Gastroesophageal sphincter (tissue), 4 donors: ENCODE measurements at regions not wholly inside any gene's neighbourhood (a gene's known extent, or its start where the extent isn't known, plus 50 kb on each side); places are given as distances from the start of the nearest gene placed in this dataset.
"Not testable (repeated sequence)": the region's sequence is repeated elsewhere in the genome, so short reads cannot be mapped to it uniquely, and the experiment has no call there.

Source experiments
- ATAC-seq: fragments of 150-250 bp; one replicate; pipeline ENCODE4 v1.9.1; 2016; ENCODE audit warnings: mild to moderate bottlenecking, moderate library complexity
- H3K27ac ChIP-seq, 4 donors: fragments of 200-600 bp; sonication (generic) in 3 of 4; 1 replicate in 3 of 4; 2 replicates in 1 of 4; pipeline ENCODE4 v1.5.1; 2016 to 2019
- H3K27me3 ChIP-seq: fragments of 200-600 bp; sonication (generic); one replicate; pipeline ENCODE4 v1.5.1; 2019
- H3K36me3 ChIP-seq, 2 donors: fragments of 200-600 bp; sonication (generic); one replicate each; pipeline ENCODE4 v1.5.1; 2019; ENCODE audit warnings: control low read depth in 1 of 2
- H3K4me1 ChIP-seq, 3 donors: fragments of 200-600 bp; sonication (generic); 1 replicate in 2 of 3; 2 replicates in 1 of 3; pipeline ENCODE4 v1.5.1; 2016 to 2019; ENCODE audit warnings: control low read depth in 2 of 3
- H3K4me3 ChIP-seq, 2 donors: fragments of 200-600 bp; sonication (generic); one replicate each; pipeline ENCODE4 v1.5.1; 2019; ENCODE audit warnings: mild to moderate bottlenecking in 1 of 2, moderate library complexity in 1 of 2
- H3K9me3 ChIP-seq, 3 donors: fragments of 200-600 bp; sonication (generic); one replicate each; pipeline ENCODE4 v1.5.1; 2017 to 2019; ENCODE audit warnings: control low read depth in 2 of 3
- CTCF ChIP-seq, 4 experiments: fragments of 200-600 bp in 2 of 4; fragments of 450-650 bp in 2 of 4; sonication (generic) in 1 of 4; IDR thresholded peaks; one replicate each; pipeline ENCODE4 v1.5.1; 2017 to 2019; ENCODE audit warnings: antibody characterized with exemption in 4 of 4, mild to moderate bottlenecking in 2 of 4, moderate library complexity in 2 of 4
- EP300 ChIP-seq: sonication (generic); formaldehyde crosslinking; IDR thresholded peaks from one replicate; pipeline ENCODE4 v1.6.1; 2017; ENCODE audit warnings: antibody characterized with exemption, mild to moderate bottlenecking
- POLR2A ChIP-seq, 2 donors: fragments of 450-650 bp; IDR thresholded peaks; one replicate each; pipeline ENCODE4 v1.6.1; 2017; ENCODE audit warnings: antibody characterized with exemption in 2 of 2, mild to moderate bottlenecking in 2 of 2, moderate library complexity in 1 of 2
- POLR2AphosphoS5 ChIP-seq: sonication (generic); formaldehyde crosslinking; IDR thresholded peaks from one replicate; pipeline ENCODE4 v1.6.1; 2017; ENCODE audit warnings: antibody characterized with exemption
- WGBS, 2 donors: methylation state at CpG; one replicate each; pipeline ENCODE4 v1.1.5; 2018; ENCODE audit warnings: low coverage in 1 of 2; 5-methylcytosine and 5-hydroxymethylcytosine counted together

GRCh38 chr5:87582149-87582548 lies 169.4 kb upstream of the CCNH start:
- Histone ChIP-seq H3K27me3 (no peaks in the 10 kb centered on the region), H3K4me1 (no peaks in the 10 kb centered on the region), H3K4me3 (no peak overlapping the region), H3K36me3 (no peaks in the 10 kb centered on the region), H3K27ac (no peak overlapping the region), H3K9me3 (peaks cover 0 to 8% (median 0%) of the 10 kb centered on the region in 3 donors)
- TF ChIP-seq POLR2AphosphoS5 (no peak), EP300 (no peak), CTCF (IDR thresholded peaks at IDR 0.05) (no peak), POLR2A (IDR thresholded peaks at IDR 0.05) (no peak)
- ATAC-seq: no peak
- WGBS, 2 donors: 83 to 95% methylated on average over 4 of the region's 4 CpGs

- TF ChIP-seq POLR2AphosphoS5 (no peak), EP300 (no peak), POLR2A (IDR thresholded peaks at IDR 0.05) (no peak), CTCF (IDR thresholded peaks at IDR 0.05) (no peak)
- Histone ChIP-seq H3K27ac (no peak overlapping the region), H3K4me1 (no peaks in the 10 kb centered on the region), H3K27me3 (no peaks in the 10 kb centered on the region), H3K4me3 (no peak overlapping the region), H3K36me3 (no peaks in the 10 kb centered on the region), H3K9me3 (peaks cover 0 to 8% (median 0%) of the 10 kb centered on the region in 3 donors)
- ATAC-seq: no peak
- WGBS, 2 donors: 89 to 90% methylated on average over 1 of the region's 1 CpG
These were observed 168.9 kb upstream of the CCNH start for GRCh38 chr5:87581661-87582060.

- TF ChIP-seq POLR2A (IDR thresholded peaks at IDR 0.05) (no peak), POLR2AphosphoS5 (no peak), CTCF (IDR thresholded peaks at IDR 0.05) (no peak), EP300 (no peak)
- Histone ChIP-seq H3K27me3 (no peaks in the 10 kb centered on the region), H3K4me1 (no peaks in the 10 kb centered on the region), H3K9me3 (peaks cover 0 to 8% (median 0%) of the 10 kb centered on the region in 3 donors), H3K4me3 (no peak overlapping the region), H3K27ac (no peak overlapping the region), H3K36me3 (no peaks in the 10 kb centered on the region)
- ATAC-seq: no peak
These were observed 166.9 kb upstream of the CCNH start for GRCh38 chr5:87579678-87580077.

GRCh38 chr5:87576867-87577266 lies 164.1 kb upstream of the CCNH start:
- H3K27me3 ChIP-seq: no peaks in the 10 kb centered on the region
- no peaks in the 10 kb centered on the region for H3K4me1 ChIP-seq
- H3K36me3 ChIP-seq: no peaks in the 10 kb centered on the region
- H3K27ac ChIP-seq: no peak overlapping the region
- no peak for TF ChIP-seq POLR2AphosphoS5
- TF ChIP-seq CTCF (IDR thresholded peaks at IDR 0.05): no peak
- TF ChIP-seq EP300: no peak
- TF ChIP-seq POLR2A (IDR thresholded peaks at IDR 0.05): no peak
- no peak overlapping the region for H3K4me3 ChIP-seq
- WGBS, 2 donors: 84 to 88% methylated on average over 3 of the region's 3 CpGs
- no peaks in the 10 kb centered on the region for H3K9me3 ChIP-seq
- no peak for ATAC-seq

- H3K9me3 ChIP-seq, H3K4me3 ChIP-seq, H3K27me3 ChIP-seq, ATAC-seq, H3K36me3 ChIP-seq, H3K4me1 ChIP-seq, H3K27ac ChIP-seq: not testable (repeated sequence)
- WGBS, 2 donors: 79 to 100% methylated on average over 1 to 4 of the region's 4 CpGs
These were observed 163.6 kb upstream of the CCNH start for GRCh38 chr5:87576306-87576705.

- TF ChIP-seq CTCF (IDR thresholded peaks at IDR 0.05) (no peak), POLR2AphosphoS5 (no peak), EP300 (no peak), POLR2A (IDR thresholded peaks at IDR 0.05) (no peak)
- no peak overlapping the region for H3K4me3 ChIP-seq
- H3K9me3 ChIP-seq: no peaks in the 10 kb centered on the region
- H3K27ac ChIP-seq: no peak overlapping the region
- ATAC-seq: no peak
- H3K27me3 ChIP-seq: no peaks in the 10 kb centered on the region
- H3K4me1 ChIP-seq: no peaks in the 10 kb centered on the region
- H3K36me3 ChIP-seq: no peaks in the 10 kb centered on the region
- 93 to 100% methylated on average over 1 of the region's 1 CpG for WGBS, 2 donors
These were observed 161.4 kb upstream of the CCNH start for GRCh38 chr5:87574106-87574505.
